ENCODE measurements at regions not wholly inside any gene's neighbourhood (a gene's known extent, or its start where the extent isn't known, plus 50 kb on each side); places are given as distances from the start of the nearest gene placed in this dataset. TPM values are rescaled to one million over a fixed set of nuclear protein-coding genes. Genes with fewer than 3 reads are reported as not detected.

GRCh38 chr6:133191323-133191722, 49.8 kb upstream of the EYA4 start:
- H3K36me3 ChIP-seq (ENCODE audit: control insufficient read depth, insufficient read depth, low read length): no peaks in the 10 kb centered on the region
- H3K27me3 ChIP-seq (ENCODE audit: control insufficient read depth, insufficient read depth, low read length): no peaks in the 10 kb centered on the region
- BruUV-seq (replicated peaks): no TSS peak
- no peak overlapping the region for H4K8ac ChIP-seq (ENCODE audit: low read depth in 2 of 2, low read length in 2 of 2)
- no peak overlapping the region for H2BK20ac ChIP-seq (ENCODE audit: low read depth, low read length)
- no CpG with 5 or more reads among the region's 2 CpGs for WGBS, 2 experiments (ENCODE audit: extremely low coverage in 2 of 2, insufficient read length in 1 of 2)
- no peak overlapping the region for H2AK5ac ChIP-seq (ENCODE audit: low read depth, low read length)
- H3K18ac ChIP-seq (ENCODE audit: low read depth, low read length): no peak overlapping the region
- no peak overlapping the region for H3K23ac ChIP-seq (ENCODE audit: low read depth, low read length)
- no peaks in the 10 kb centered on the region for H3K9me1 ChIP-seq (ENCODE audit: insufficient read depth, low read length)
- no peak overlapping the region for H3K27ac ChIP-seq (ENCODE audit: insufficient read depth, low read length)
- POLR2A ChIA-PET (ENCODE audit: unreplicated experiment): no interaction called here
- no peak for TF ChIP-seq POLR2A (IDR thresholded peaks at IDR 0.05; ENCODE audit: low read depth, low read length)
- H2BK120ac ChIP-seq (ENCODE audit: low read depth, low read length): no peak overlapping the region
- no peaks in the 10 kb centered on the region for H4K20me1 ChIP-seq (ENCODE audit: insufficient read depth, low read length)
- intact Hi-C loops (cut with micrococcal nuclease) (no loop called here), in situ Hi-C loops (cut with MboI; ENCODE audit: low sequenced_read_pairs) (loop anchor here (25.0 kb wide), 1 partner anchor 721 kb away; no protein-coding TSS in a partner anchor), dilution Hi-C loops (cut with HindIII; ENCODE audit: low sequenced_read_pairs, unreplicated experiment) (no loop called here)
- no peak overlapping the region for H2BK15ac ChIP-seq (ENCODE audit: low read depth, low read length)
- H3K4me1 ChIP-seq (ENCODE audit: control insufficient read depth, insufficient read depth, low read length): peaks cover 2% of the 10 kb centered on the region; the same call in 1 of the 2 replicates
- CTCF ChIA-PET: interaction anchor here (0.5 to 2.2 kb wide), 6 partner anchors 55 to 381 kb away, joined by 3 to 9 read pairs (median 4); no protein-coding TSS in a partner anchor
- no peaks in the 10 kb centered on the region; the same call in 1 of the 2 replicates for H3K9me3 ChIP-seq (ENCODE audit: control insufficient read depth, insufficient read depth, low read length)
- H3K56ac ChIP-seq (ENCODE audit: extremely low read depth, insufficient read depth, low read length): no peak overlapping the region
- no peak overlapping the region for H3K4ac ChIP-seq (ENCODE audit: low read depth, low read length)
- no peak overlapping the region for H2AFZ ChIP-seq (replicated peaks; ENCODE audit: low read length, poor library complexity)
- H3K79me1 ChIP-seq (ENCODE audit: low read depth in 1 of 2, low read length in 2 of 2): no peaks in the 10 kb centered on the region
- no peak overlapping the region for H4K5ac ChIP-seq (ENCODE audit: low read depth, low read length)
- no peak overlapping the region for H3K4me3 ChIP-seq (ENCODE audit: insufficient read depth, low read depth, low read length)
- H2BK5ac ChIP-seq (ENCODE audit: low read depth, low read length, poor library complexity, severe bottlenecking): no peak overlapping the region
- H4K91ac ChIP-seq (ENCODE audit: insufficient read depth, low read depth, low read length): no peak overlapping the region
- ATAC-seq (ENCODE audit: low read depth) (peak; percentile 28; the same call in 1 of the 2 replicates), DNase-seq (no peak)
- no peak overlapping the region for H3K14ac ChIP-seq (replicated peaks; ENCODE audit: low read depth, low read length)
- no peak overlapping the region for H3K9ac ChIP-seq (ENCODE audit: low read depth, low read length)
- no peak overlapping the region for H3K4me2 ChIP-seq (ENCODE audit: low read depth, low read length)
- no peak overlapping the region for H2AK9ac ChIP-seq (replicated peaks; ENCODE audit: low read depth, low read length, poor library complexity)

Small RNAs in the stretch of these regions (microRNA-seq; reads per million reads assigned to microRNA genes)
- not detected for gene MTCYBP4 (ENCODE audit: insufficient read depth, insufficient read length)

Small RNAs in the stretch of these regions (small RNA-seq; reads per million reads assigned to genes)
- gene MTCYBP4: 0 reads per million in 5 experiments

All from IMR-90 (cell line).